Activated CD4-positive, alpha-beta T cell treated with anti-CD3 and anti-CD28 coated beads for 36 hours (primary cell): ENCODE measurements at regions not wholly inside any gene's neighbourhood (a gene's known extent, or its start where the extent isn't known, plus 50 kb on each side); places are given as distances from the start of the nearest gene placed in this dataset.

Source experiments
- ATAC-seq: fragments of 200-7000 bp; cut with Tn5 transposase; one replicate; pipeline ENCODE4 v1.10.0; 2021; ENCODE audit warnings: mild to moderate bottlenecking, moderate library complexity
- CTCF ChIA-PET: fragments of 350-600 bp; sonication (Branson Sonifier 250); formaldehyde crosslinking; loops from one replicate; lab custom pipeline; 2021; ENCODE audit warnings: antibody characterized with exemption; lab: Charles Lee
- POLR2A ChIA-PET: fragments of 350-600 bp; sonication (Branson Sonifier 250); formaldehyde crosslinking; loops from one replicate; lab custom pipeline; 2021; ENCODE audit warnings: antibody characterized with exemption, inconsistent platforms; lab: Charles Lee
- DNase-seq: peaks from one replicate; pipeline ENCODE4 v3.0.0-alpha.2; 2020
- H3K27ac Mint-ChIP-seq: one replicate; pipeline ENCODE4 v1.8.0; 2021; ENCODE audit warnings: mixed read lengths
- H3K27me3 Mint-ChIP-seq: one replicate; pipeline ENCODE4 v1.8.0; 2021; ENCODE audit warnings: mixed read lengths
- H3K36me3 Mint-ChIP-seq: one replicate; pipeline ENCODE4 v1.8.0; 2021; ENCODE audit warnings: low read depth, mixed read lengths
- H3K4me1 Mint-ChIP-seq: one replicate; pipeline ENCODE4 v1.8.0; 2021; ENCODE audit warnings: mixed read lengths
- H3K4me3 Mint-ChIP-seq: one replicate; pipeline ENCODE4 v1.8.0; 2021; ENCODE audit warnings: mild to moderate bottlenecking, moderate library complexity, mixed read lengths
- H3K9me3 Mint-ChIP-seq: one replicate; pipeline ENCODE4 v1.8.0; 2021; ENCODE audit warnings: low read depth, mixed read lengths
- intact Hi-C, 2 experiments: fragments of 100-400 bp; cut with DNase I in 1 of 2; cut with micrococcal nuclease in 1 of 2; formaldehyde crosslinking; loops; one replicate each; pipeline versions ENCODE4 v1.14.2 to v1.15.1; 2022 to 2024; cut with DNase I, micrococcal nuclease

DNA sequence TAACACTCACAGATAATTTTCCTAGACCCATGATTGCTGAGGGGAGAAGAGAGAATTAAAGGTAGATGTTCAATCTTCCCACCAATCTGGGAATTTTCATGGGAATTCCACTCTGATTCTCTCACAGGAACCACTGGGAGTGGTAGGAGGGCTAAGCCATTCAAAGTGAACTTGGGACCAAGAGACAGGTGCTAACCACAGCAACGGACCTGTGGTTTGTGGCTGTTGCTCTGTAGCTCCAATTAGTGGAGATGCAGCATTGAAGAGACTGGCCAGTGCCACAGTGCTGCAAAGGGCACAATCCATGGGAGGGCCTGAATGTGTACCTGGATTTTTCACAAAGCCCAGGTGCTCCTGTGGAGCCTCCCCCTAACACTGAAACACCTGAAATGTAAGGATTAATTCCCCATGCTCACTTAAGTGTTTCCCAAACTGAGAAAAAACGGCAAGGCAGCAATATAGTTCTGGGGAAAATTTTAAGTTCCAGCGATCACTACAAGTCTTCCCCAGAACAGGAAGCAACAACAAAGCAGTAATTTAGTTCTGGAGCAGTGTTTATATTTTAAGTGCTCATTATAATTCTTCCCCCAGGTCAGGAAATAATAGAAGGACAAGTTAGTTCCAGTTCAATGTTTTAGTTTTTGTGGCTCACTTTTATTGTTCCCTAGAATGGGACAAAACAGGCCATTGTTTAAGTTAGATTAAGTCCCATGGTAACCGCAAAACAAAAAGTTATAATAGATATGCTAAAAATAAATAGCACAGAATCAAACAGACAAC, 1045.8 kb downstream of the CNTNAP5 start:
- H3K4me1 Mint-ChIP-seq: no peaks in the 10 kb centered on the region
- no peaks in the 10 kb centered on the region for H3K27me3 Mint-ChIP-seq
- intact Hi-C loops: no loop called here
- ATAC-seq: no peak
- H3K4me3 Mint-ChIP-seq: no peak overlapping the region
- peaks cover 5% of the 10 kb centered on the region for H3K9me3 Mint-ChIP-seq
- ChIA-PET POLR2A (no interaction called here), CTCF (no interaction called here)
- H3K27ac Mint-ChIP-seq: no peak overlapping the region
- no peaks in the 10 kb centered on the region for H3K36me3 Mint-ChIP-seq
- DNase-seq: no peak

DNA sequence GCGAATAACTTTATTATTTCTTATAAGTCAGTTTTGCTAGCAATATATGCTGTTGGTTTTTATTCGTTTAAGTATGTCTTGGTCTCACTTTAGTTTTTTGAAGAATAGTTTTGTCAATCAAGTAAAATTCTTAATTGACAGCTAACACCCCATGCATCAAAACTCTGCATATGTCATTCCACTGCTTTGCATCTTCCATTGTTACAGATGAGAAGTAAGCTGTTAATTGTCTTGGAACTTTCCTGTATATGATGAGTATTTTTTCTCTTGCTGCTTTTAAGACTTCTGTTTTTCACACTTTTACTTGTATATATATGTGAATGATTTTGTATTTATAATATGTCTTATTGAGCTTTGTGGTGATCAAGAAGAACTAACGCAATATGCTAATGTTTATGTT, 1048.4 kb downstream of the CNTNAP5 start:
- no peak for DNase-seq
- no peak overlapping the region for H3K27ac Mint-ChIP-seq
- H3K9me3 Mint-ChIP-seq: peaks cover 5% of the 10 kb centered on the region
- CTCF ChIA-PET: no interaction called here
- H3K4me3 Mint-ChIP-seq: no peak overlapping the region
- H3K4me1 Mint-ChIP-seq: no peaks in the 10 kb centered on the region
- ATAC-seq: no peak
- intact Hi-C loops: no loop called here
- H3K36me3 Mint-ChIP-seq: no peaks in the 10 kb centered on the region
- POLR2A ChIA-PET: no interaction called here
- H3K27me3 Mint-ChIP-seq: no peaks in the 10 kb centered on the region

DNA sequence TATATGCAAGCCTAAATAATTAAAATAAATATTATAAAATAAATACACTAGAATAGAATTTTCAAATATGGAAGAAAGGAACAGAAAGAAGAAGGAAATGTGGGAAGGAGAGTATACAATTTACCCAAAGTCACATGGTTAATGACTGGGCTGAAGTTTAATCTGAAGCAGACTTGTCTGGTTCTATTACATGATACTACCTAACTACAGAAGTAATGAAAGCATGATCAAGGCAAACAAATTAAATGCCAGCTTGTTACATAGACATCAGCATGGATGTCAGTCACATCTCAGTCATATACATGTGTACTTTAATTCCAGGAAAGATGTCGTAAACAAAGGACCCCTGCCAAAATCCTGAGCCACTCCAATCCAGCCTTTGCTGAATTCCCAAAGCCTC, 1060.8 kb downstream of the CNTNAP5 start:
- ChIA-PET POLR2A (no interaction called here), CTCF (no interaction called here)
- H3K4me1 Mint-ChIP-seq: no peaks in the 10 kb centered on the region
- no peaks in the 10 kb centered on the region for H3K27me3 Mint-ChIP-seq
- H3K36me3 Mint-ChIP-seq: no peaks in the 10 kb centered on the region
- ATAC-seq: no peak
- H3K4me3 Mint-ChIP-seq: no peak overlapping the region
- no peak overlapping the region for H3K27ac Mint-ChIP-seq
- peaks cover 34% of the 10 kb centered on the region for H3K9me3 Mint-ChIP-seq
- DNase-seq: no peak
- intact Hi-C loops: no loop called here

DNA sequence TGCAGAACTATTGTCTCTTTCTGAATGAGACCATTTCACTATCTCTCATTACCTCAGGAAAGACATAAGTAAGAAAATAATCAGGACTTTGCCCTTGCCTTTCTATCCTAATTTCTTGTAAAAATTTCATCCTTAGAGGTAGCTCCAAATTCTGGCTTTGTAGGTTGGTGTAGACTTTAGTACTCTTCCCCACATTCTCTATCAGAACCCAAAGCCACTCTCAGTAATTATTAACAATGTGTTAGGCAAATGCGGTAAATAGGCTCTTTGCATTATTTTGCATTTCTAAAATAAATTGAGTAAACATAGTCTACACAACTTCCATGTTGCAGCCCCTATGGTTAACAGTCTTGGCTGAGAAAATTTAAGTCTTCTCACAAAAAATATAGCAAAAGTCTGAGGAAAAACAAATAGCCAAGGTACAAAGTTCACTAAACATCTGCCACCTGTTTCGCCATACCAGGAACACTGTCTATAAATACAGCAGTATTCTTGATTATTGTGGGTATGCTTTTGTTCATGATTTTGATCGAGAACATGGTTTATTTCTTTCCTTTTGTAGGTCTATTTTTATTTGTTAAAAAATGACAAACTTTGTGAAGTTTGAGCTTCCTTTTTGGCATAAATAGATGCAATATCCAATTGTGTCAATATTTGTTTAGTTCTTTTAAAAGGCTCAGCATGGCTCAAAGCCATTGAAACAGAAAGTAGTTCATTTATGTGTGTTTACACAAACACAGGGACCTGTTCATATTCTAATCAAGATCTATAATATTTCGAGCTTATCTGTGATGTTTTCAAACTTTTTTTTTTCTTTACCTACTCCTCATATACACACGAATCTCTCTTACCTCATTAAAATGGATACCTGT, 1061.5 kb downstream of the CNTNAP5 start:
- ChIA-PET POLR2A (no interaction called here), CTCF (no interaction called here)
- Mint-ChIP-seq H3K9me3 (peaks cover 36% of the 10 kb centered on the region), H3K27ac (no peak overlapping the region), H3K4me3 (no peak overlapping the region), H3K4me1 (no peaks in the 10 kb centered on the region), H3K27me3 (no peaks in the 10 kb centered on the region), H3K36me3 (no peaks in the 10 kb centered on the region)
- intact Hi-C loops: no loop called here
- no peak for ATAC-seq
- no peak for DNase-seq

DNA sequence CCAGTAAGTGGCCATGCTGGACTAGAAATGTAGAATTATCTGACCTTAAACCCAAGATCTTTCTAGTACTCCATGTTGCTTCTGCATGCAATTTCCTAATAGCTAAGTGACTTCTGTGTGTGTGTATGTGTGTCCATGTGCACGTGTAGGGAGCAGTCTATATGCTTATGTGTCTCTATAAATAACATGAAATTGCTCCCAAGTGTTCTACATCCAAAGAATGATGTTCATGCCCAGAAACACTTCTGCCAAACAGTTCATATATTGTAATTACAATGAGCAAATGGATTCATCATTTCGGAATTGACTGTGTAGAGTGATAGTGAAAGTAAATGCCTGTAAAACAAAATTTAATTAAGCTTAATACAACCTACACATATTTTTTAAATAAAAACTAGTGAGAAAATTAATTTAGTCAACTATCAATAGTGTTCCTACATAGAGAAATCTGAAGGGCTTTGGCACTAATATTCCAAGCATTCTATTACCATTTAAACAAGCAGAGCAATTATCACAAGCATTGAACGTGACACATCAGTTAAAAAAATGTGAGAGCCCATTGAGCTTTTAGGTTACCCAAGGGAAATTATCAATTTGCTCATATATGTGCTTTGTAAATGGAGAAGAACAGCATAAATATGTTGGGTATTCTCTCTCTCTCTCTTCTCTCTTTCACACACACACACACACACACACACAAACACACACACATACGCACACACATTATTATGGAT, 1067.4 kb downstream of the CNTNAP5 start:
- no peak for DNase-seq
- Mint-ChIP-seq H3K9me3 (peaks cover 19% of the 10 kb centered on the region), H3K27ac (no peak overlapping the region), H3K27me3 (no peaks in the 10 kb centered on the region), H3K4me3 (no peak overlapping the region), H3K4me1 (no peaks in the 10 kb centered on the region), H3K36me3 (no peaks in the 10 kb centered on the region)
- intact Hi-C loops: no loop called here
- CTCF ChIA-PET: no interaction called here
- no peak for ATAC-seq
- POLR2A ChIA-PET: no interaction called here

DNA sequence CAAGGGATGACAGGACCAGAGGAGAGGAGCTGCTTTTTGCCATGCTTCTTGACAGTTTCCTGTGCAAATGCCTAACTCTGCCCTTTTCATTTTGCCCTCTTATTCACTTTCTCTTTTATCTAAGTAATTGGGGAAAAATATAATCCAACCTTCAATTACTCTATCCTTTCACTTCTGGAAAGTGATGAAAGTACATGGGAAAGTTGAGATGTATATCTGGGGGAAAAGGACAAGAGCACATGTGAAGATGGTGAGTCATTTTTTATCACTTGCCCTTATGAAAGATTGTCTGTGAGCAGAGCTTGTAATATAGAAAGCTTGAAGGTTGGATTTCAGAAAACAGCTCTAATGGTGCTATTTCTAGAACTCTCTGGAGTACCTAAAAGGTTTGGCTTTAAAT, 1070.7 kb downstream of the CNTNAP5 start:
- no peak for DNase-seq
- Mint-ChIP-seq H3K36me3 (no peaks in the 10 kb centered on the region), H3K9me3 (peaks cover 3% of the 10 kb centered on the region), H3K27ac (no peak overlapping the region), H3K4me3 (no peak overlapping the region), H3K27me3 (no peaks in the 10 kb centered on the region), H3K4me1 (no peaks in the 10 kb centered on the region)
- ChIA-PET POLR2A (no interaction called here), CTCF (no interaction called here)
- intact Hi-C loops: no loop called here
- no peak for ATAC-seq

DNA sequence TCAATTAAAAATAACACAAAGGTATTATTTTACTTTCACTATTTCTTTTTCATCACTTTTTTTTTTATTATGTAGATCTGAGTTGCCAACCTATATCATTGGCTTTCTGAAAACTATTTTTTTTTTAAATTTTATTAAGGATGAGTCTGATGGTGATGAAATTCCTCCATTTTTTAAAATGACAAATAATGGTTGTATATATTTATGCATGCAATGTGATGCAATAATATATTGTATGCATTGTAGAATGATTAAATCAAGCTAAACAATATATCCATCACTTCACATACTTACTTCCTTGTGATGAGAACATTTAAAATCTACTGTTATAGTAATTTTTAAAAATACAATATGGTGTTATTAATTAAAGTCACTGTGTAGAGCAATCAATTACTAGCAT, 1081.6 kb downstream of the CNTNAP5 start:
- CTCF ChIA-PET: no interaction called here
- Mint-ChIP-seq H3K27ac (no peak overlapping the region), H3K27me3 (no peaks in the 10 kb centered on the region), H3K9me3 (peaks cover 4% of the 10 kb centered on the region), H3K4me3 (no peak overlapping the region), H3K4me1 (no peaks in the 10 kb centered on the region), H3K36me3 (no peaks in the 10 kb centered on the region)
- ATAC-seq: no peak
- POLR2A ChIA-PET: no interaction called here
- intact Hi-C loops: no loop called here
- DNase-seq: no peak

GRCh38 chr2:125107446-125107845, 1082.4 kb downstream of the CNTNAP5 start:
- no peaks in the 10 kb centered on the region for H3K4me1 Mint-ChIP-seq
- H3K9me3 Mint-ChIP-seq: peaks cover 4% of the 10 kb centered on the region
- H3K4me3 Mint-ChIP-seq: no peak overlapping the region
- CTCF ChIA-PET: interaction anchor here (0.6 kb wide), 1 partner anchor 50 kb away, joined by 3 read pairs; no protein-coding TSS in a partner anchor
- DNase-seq (no peak), ATAC-seq (no peak)
- intact Hi-C loops: no loop called here
- no peaks in the 10 kb centered on the region for H3K27me3 Mint-ChIP-seq
- no peak overlapping the region for H3K27ac Mint-ChIP-seq
- POLR2A ChIA-PET: no interaction called here
- H3K36me3 Mint-ChIP-seq: no peaks in the 10 kb centered on the region

- ATAC-seq (no peak), DNase-seq (no peak)
- H3K4me3 Mint-ChIP-seq: no peak overlapping the region
- POLR2A ChIA-PET: no interaction called here
- no peaks in the 10 kb centered on the region for H3K27me3 Mint-ChIP-seq
- no peak overlapping the region for H3K27ac Mint-ChIP-seq
- H3K4me1 Mint-ChIP-seq: no peaks in the 10 kb centered on the region
- H3K9me3 Mint-ChIP-seq: peaks cover 2% of the 10 kb centered on the region
- intact Hi-C loops: no loop called here
- CTCF ChIA-PET: no interaction called here
- H3K36me3 Mint-ChIP-seq: no peaks in the 10 kb centered on the region
Observed at GRCh38 chr2:125108251-125108650, 1083.2 kb downstream of the CNTNAP5 start.

- Mint-ChIP-seq H3K4me1 (no peaks in the 10 kb centered on the region), H3K4me3 (no peak overlapping the region), H3K27me3 (no peaks in the 10 kb centered on the region), H3K9me3 (peaks cover 23% of the 10 kb centered on the region), H3K36me3 (no peaks in the 10 kb centered on the region), H3K27ac (no peak overlapping the region)
- CTCF ChIA-PET: no interaction called here
- POLR2A ChIA-PET: no interaction called here
- ATAC-seq: no peak
- intact Hi-C loops: no loop called here
- DNase-seq: no peak
Observed at GRCh38 chr2:125125902-125126301, 1100.8 kb downstream of the CNTNAP5 start.

GRCh38 chr2:125160947-125161346, 1135.9 kb downstream of the CNTNAP5 start:
- H3K27ac Mint-ChIP-seq: no peak overlapping the region
- ATAC-seq (no peak), DNase-seq (no peak)
- H3K4me3 Mint-ChIP-seq: no peak overlapping the region
- H3K27me3 Mint-ChIP-seq: no peaks in the 10 kb centered on the region
- intact Hi-C loops: no loop called here
- no peaks in the 10 kb centered on the region for H3K4me1 Mint-ChIP-seq
- ChIA-PET POLR2A (no interaction called here), CTCF (no interaction called here)
- H3K36me3 Mint-ChIP-seq: no peaks in the 10 kb centered on the region
- H3K9me3 Mint-ChIP-seq: peaks cover 1% of the 10 kb centered on the region
